SJCRH30 (cell line): ENCODE measurements at regions not wholly inside any gene's neighbourhood (a gene's known extent, or its start where the extent isn't known, plus 50 kb on each side); places are given as distances from the start of the nearest gene placed in this dataset.
A peak's percentile ranks its signal among the peaks of the same experiment; 100 is the strongest.

ENCODE experiments used
- DNase-seq, 2 experiments: peaks; one replicate each; pipeline ENCODE4 v3.0.0-alpha.2; 2015 to 2020
- H3K27ac ChIP-seq: fragments of 250-450 bp; sonication (Bioruptor Pico); 2 replicates; pipeline ENCODE4 v1.5.1; 2020; ENCODE audit warnings: mild to moderate bottlenecking, moderate library complexity
- H3K27me3 ChIP-seq: fragments of 250-450 bp; sonication (Bioruptor Pico); 2 replicates; pipeline ENCODE4 v1.5.1; 2020; ENCODE audit warnings: mild to moderate bottlenecking, moderate library complexity
- H3K36me3 ChIP-seq: fragments of 250-450 bp; sonication (Bioruptor Pico); 2 replicates; pipeline ENCODE4 v1.5.1; 2020; ENCODE audit warnings: mild to moderate bottlenecking, moderate library complexity
- H3K4me1 ChIP-seq: fragments of 250-450 bp; sonication (Bioruptor Pico); 2 replicates; pipeline ENCODE4 v1.5.1; 2020; ENCODE audit warnings: mild to moderate bottlenecking, moderate library complexity
- H3K4me3 ChIP-seq: fragments of 250-450 bp; sonication (Bioruptor Pico); 2 replicates; pipeline ENCODE4 v1.5.1; 2020; ENCODE audit warnings: mild to moderate bottlenecking, moderate library complexity
- H3K9me3 ChIP-seq: fragments of 250-450 bp; sonication (Bioruptor Pico); replicated peaks from 2 replicates; pipeline ENCODE4 v1.5.1; 2020; ENCODE audit warnings: mild to moderate bottlenecking, moderate library complexity

- Histone ChIP-seq H3K27ac (no peak overlapping the region), H3K27me3 (no peaks in the 10 kb centered on the region), H3K4me1 (peaks cover 16% of the 10 kb centered on the region), H3K36me3 (no peaks in the 10 kb centered on the region), H3K4me3 (no peak overlapping the region), H3K9me3 (0 out of 2 replicates have a peak, but pooled peaks cover 4% of the 10 kb centered on the region)
- DNase-seq = no peak
Observed at GRCh38 chr17:65405563-65405962, 155.9 kb downstream of the AXIN2 start.

DNA sequence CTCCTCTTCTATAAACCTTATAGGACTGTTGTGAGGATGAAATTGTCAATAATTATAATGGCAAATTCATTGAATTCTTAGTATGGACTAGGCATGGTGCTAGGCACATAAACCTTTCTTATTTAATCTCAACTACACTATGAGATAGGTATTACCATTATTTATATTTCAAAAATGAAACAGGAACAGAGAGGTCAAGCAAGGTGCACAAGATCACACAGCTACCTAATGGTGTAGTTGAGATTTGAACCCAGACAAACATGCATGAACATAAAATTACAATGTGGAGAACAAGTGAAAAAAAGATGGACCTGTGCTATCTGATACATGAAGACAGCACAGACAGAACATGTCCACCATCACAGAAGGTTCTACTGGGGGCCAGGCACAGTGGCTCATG lies 156.7 kb downstream of the AXIN2 start:
- no peak overlapping the region for H3K4me3 ChIP-seq
- no peaks in the 10 kb centered on the region for H3K36me3 ChIP-seq
- H3K9me3 ChIP-seq = 0 out of 2 replicates have a peak, but pooled peaks cover under 1% of the 10 kb centered on the region
- no peak overlapping the region for H3K27ac ChIP-seq
- H3K4me1 ChIP-seq = peaks cover 16% of the 10 kb centered on the region
- no peaks in the 10 kb centered on the region for H3K27me3 ChIP-seq
- DNase-seq = no peak

- DNase-seq = no peak
- H3K4me3 ChIP-seq = no peak overlapping the region
- H3K27me3 ChIP-seq = no peaks in the 10 kb centered on the region
- H3K9me3 ChIP-seq = no peaks in the 10 kb centered on the region
- peak overlapping the region; percentile 74; the same call in 1 of the 2 replicates for H3K27ac ChIP-seq
- no peaks in the 10 kb centered on the region for H3K36me3 ChIP-seq
- peaks cover 16% of the 10 kb centered on the region for H3K4me1 ChIP-seq
Observed at GRCh38 chr17:65403626-65404025, 157.8 kb downstream of the AXIN2 start.

DNA sequence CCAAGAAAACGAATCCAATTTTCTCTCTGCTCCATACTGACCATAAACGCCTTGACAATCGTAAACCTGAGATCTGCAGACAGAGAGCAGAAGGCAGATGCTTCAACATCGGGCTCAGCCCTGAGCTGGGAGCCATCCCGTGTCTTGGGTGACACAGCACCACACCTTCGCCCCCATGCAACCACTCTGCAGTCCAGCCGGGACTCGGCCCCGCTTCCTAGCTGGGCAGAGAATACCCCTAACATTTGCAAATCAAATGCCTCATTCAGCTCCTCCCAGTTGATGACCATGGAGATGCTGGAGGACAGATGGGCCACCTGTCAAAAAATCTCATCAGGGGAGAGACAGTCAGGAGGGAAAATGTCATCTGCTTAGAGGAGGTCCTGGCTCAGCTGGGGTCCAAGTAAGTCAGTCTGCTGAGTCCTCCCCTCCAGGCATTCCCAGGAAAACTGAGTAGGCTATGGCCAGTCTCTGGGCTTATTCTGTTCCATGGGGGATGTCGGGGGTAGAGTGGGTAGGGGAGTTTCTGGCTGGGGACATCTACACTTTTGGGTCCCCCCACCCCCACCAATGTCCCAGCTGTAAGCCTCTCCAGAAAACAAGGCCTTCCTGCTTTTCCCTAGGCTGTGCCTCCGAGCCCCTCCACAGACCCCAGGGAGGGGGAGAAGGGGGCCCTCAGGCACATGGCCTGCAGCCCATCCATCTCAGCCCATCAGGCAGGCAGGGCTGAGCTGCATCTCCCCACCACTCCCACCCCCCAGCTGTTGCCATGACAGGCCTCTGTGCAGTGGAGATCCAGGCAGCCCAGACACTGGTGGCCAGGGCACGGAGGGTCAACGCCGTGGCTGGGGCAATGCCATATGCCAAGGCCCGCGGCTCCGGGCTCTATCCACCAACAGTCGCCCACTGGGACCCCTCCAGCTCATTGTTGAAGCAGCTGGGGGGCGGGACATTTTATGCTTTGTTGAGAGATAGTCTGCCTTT lies 158.6 kb downstream of the AXIN2 start:
- Histone ChIP-seq H3K27me3 (no peaks in the 10 kb centered on the region), H3K36me3 (no peaks in the 10 kb centered on the region), H3K27ac (peak overlapping the region; percentile 74), H3K9me3 (no peaks in the 10 kb centered on the region), H3K4me1 (peaks cover 16% of the 10 kb centered on the region), H3K4me3 (peak overlapping the region; percentile 33)
- DNase-seq = peak; percentile 79 to 89

GRCh38 chr17:65401561-65401960 lies 159.9 kb downstream of the AXIN2 start:
- peaks cover 16% of the 10 kb centered on the region for H3K4me1 ChIP-seq
- H3K9me3 ChIP-seq = no peaks in the 10 kb centered on the region
- H3K36me3 ChIP-seq = no peaks in the 10 kb centered on the region
- no peak overlapping the region for H3K4me3 ChIP-seq
- no peak overlapping the region for H3K27ac ChIP-seq
- no peak for DNase-seq
- H3K27me3 ChIP-seq = no peaks in the 10 kb centered on the region

- Histone ChIP-seq H3K27me3 (no peaks in the 10 kb centered on the region), H3K36me3 (no peaks in the 10 kb centered on the region), H3K4me3 (no peak overlapping the region), H3K4me1 (peaks cover 16% of the 10 kb centered on the region), H3K27ac (no peak overlapping the region), H3K9me3 (no peaks in the 10 kb centered on the region)
- DNase-seq = no peak
Observed at GRCh38 chr17:65400701-65401100, 160.7 kb downstream of the AXIN2 start.

DNA sequence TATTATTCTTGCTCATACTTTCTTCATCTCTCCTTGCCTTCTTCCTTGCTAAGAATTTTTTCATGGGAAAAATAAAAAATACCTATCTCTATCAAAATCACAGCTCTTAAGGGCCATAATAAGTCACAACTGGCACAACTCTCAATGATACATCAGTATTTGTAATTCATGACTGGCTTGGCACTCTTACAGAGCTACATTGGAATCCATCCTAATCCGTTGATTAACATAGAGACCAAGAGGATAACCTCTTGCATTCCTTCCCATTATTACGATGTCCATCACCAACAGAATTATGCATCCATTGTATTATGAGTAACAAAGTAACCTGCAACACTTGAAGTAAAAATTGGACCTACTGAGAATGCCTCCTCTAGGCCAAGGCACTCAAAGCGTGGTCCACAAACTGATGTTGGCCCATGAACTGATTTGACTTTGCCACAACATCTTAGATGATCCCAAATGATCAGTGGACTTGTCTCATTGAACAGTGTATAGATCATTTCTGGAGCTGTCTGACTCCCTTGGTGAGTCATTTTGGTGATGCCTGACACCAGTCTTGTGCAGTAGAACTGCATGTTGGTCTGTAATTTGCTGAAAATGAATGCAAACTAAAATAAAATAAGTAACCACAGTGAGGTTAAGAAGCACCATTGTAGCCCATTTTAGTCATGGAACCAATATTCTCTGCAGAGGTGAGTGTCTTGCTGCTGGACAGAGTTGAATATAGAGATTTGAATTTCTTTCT lies 163.2 kb downstream of the AXIN2 start:
- no peak overlapping the region for H3K4me3 ChIP-seq
- no peak for DNase-seq

GRCh38 chr17:65395924-65396323 lies 165.5 kb downstream of the AXIN2 start:
- H3K4me3 ChIP-seq = no peak overlapping the region
- H3K4me1 ChIP-seq = no peaks in the 10 kb centered on the region
- DNase-seq = no peak
- no peaks in the 10 kb centered on the region for H3K36me3 ChIP-seq
- H3K9me3 ChIP-seq = no peaks in the 10 kb centered on the region
- no peak overlapping the region for H3K27ac ChIP-seq
- H3K27me3 ChIP-seq = no peaks in the 10 kb centered on the region

More for the DNA sequence above, 163.2 kb downstream of the AXIN2 start:
- Histone ChIP-seq H3K4me1 (peaks cover 9% of the 10 kb centered on the region), H3K36me3 (no peaks in the 10 kb centered on the region), H3K27me3 (no peaks in the 10 kb centered on the region), H3K27ac (no peak overlapping the region), H3K9me3 (no peaks in the 10 kb centered on the region)

GRCh38 chr17:65394811-65395472 lies 166.5 kb downstream of the AXIN2 start:
- H3K27me3 ChIP-seq = no peaks in the 10 kb centered on the region
- no peaks in the 10 kb centered on the region for H3K36me3 ChIP-seq
- H3K27ac ChIP-seq = no peak overlapping the region
- H3K4me1 ChIP-seq = no peaks in the 10 kb centered on the region
- no peak overlapping the region for H3K4me3 ChIP-seq
- no peak for DNase-seq
- no peaks in the 10 kb centered on the region for H3K9me3 ChIP-seq

- Histone ChIP-seq H3K4me3 (no peak overlapping the region), H3K36me3 (no peaks in the 10 kb centered on the region), H3K4me1 (no peaks in the 10 kb centered on the region), H3K27me3 (no peaks in the 10 kb centered on the region), H3K9me3 (no peaks in the 10 kb centered on the region), H3K27ac (no peak overlapping the region)
- no peak for DNase-seq
Observed at GRCh38 chr17:65393514-65393913, 167.9 kb downstream of the AXIN2 start.

DNA sequence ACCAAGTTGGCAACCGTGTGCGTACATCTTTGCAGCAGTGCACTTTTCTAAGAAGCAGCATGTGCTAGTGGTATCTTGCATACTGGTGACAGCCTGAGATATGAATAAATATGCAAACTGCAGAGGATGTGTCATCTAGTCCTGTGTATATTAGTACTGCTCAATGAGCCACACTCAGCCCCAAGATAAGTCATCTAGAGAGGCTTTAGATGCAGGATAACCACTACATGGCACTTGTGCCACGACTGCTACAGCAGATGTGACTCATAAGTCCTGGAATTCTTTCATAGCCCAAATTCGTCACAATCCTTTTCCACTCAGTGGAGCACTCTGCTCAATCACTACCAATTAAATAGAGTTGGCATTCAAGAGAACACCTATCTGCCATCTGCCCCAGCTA lies 171.5 kb downstream of the AXIN2 start:
- H3K4me1 ChIP-seq = no peaks in the 10 kb centered on the region
- H3K27me3 ChIP-seq = no peaks in the 10 kb centered on the region
- H3K9me3 ChIP-seq = no peaks in the 10 kb centered on the region
- DNase-seq = no peak
- H3K27ac ChIP-seq = no peak overlapping the region
- H3K36me3 ChIP-seq = no peaks in the 10 kb centered on the region
- no peak overlapping the region for H3K4me3 ChIP-seq

- Histone ChIP-seq H3K4me1 (no peaks in the 10 kb centered on the region), H3K9me3 (no peaks in the 10 kb centered on the region), H3K27me3 (no peaks in the 10 kb centered on the region), H3K27ac (no peak overlapping the region), H3K4me3 (no peak overlapping the region), H3K36me3 (no peaks in the 10 kb centered on the region)
- DNase-seq = no peak
Observed at GRCh38 chr17:65389426-65389825, 172.0 kb downstream of the AXIN2 start.

DNA sequence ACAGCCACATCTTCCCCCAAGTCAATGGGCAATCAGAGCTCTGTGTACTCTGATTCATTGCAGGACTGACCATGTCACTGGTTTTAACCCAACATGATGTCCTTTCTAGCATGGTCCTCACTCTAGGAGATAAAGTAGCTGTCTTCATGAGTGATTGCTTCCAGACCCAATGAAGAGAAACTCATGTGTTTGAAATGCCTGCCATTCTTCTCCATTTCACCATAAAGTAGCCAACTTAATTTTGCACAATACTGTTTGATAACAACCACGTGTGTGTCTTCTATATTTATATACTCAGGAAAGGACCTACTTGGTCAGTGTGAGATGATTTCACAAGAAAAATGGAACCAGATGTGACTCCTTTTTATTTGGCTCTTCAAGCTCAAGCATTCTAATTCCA lies 172.5 kb downstream of the AXIN2 start:
- Histone ChIP-seq H3K36me3 (no peaks in the 10 kb centered on the region), H3K27me3 (no peaks in the 10 kb centered on the region)

GRCh38 chr17:65387322-65387721 lies 174.1 kb downstream of the AXIN2 start:
- no peaks in the 10 kb centered on the region for H3K27me3 ChIP-seq
- H3K36me3 ChIP-seq = no peaks in the 10 kb centered on the region
- no peaks in the 10 kb centered on the region for H3K9me3 ChIP-seq
- DNase-seq = no peak
- no peak overlapping the region for H3K4me3 ChIP-seq
- H3K4me1 ChIP-seq = no peaks in the 10 kb centered on the region
- no peak overlapping the region for H3K27ac ChIP-seq

More for the DNA sequence above, 172.5 kb downstream of the AXIN2 start:
- Histone ChIP-seq H3K4me1 (no peaks in the 10 kb centered on the region), H3K27ac (no peak overlapping the region), H3K4me3 (no peak overlapping the region), H3K9me3 (no peaks in the 10 kb centered on the region)
- DNase-seq = no peak

DNA sequence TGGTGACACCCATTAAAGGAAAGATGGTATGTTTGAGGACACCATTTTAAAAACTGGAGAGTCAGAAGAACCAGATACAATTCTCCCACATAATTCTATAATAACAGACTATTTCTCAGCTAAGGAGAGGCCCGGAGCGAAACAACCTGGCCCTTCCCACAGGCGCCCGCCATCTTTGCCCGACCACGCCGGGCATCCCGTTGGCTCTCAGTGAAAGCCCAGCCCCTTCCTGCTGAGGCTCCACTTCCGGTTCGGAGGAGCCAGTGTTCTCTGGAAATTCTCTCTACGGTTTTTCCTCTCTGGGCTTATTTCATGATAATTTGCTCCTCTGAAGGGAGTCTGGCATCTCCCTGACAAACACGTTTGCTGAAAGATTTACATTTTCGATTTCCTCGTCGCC lies 175.7 kb downstream of the AXIN2 start:
- no peaks in the 10 kb centered on the region for H3K27me3 ChIP-seq
- H3K27ac ChIP-seq = no peak overlapping the region
- no peak for DNase-seq
- no peak overlapping the region for H3K4me3 ChIP-seq
- no peaks in the 10 kb centered on the region for H3K36me3 ChIP-seq
- H3K9me3 ChIP-seq = no peaks in the 10 kb centered on the region
- H3K4me1 ChIP-seq = no peaks in the 10 kb centered on the region
